Activated T-cell treated with anti-CD3 and anti-CD28 coated beads, Interleukin-2, amount 50 U/mL, for 48 hours (primary cell): ENCODE measurements at regions not wholly inside any gene's neighbourhood (a gene's known extent, or its start where the extent isn't known, plus 50 kb on each side); places are given as distances from the start of the nearest gene placed in this dataset.
A peak's percentile ranks its signal among the peaks of the same experiment; 100 is the strongest.

Experiments used
- DNase-seq, 2 experiments: peaks; one replicate each; pipeline ENCODE4 v3.0.0-alpha.2; 2020

- DNase-seq = no peak
Measured at GRCh38 chr5:73263001-73263710, 90.2 kb downstream of the TMEM174 start.

- no peak for DNase-seq
Measured at GRCh38 chr5:73256862-73257261, 83.9 kb downstream of the TMEM174 start.

GRCh38 chr5:73256462-73256861 is 83.5 kb downstream of the TMEM174 start:
- no peak for DNase-seq

DNA sequence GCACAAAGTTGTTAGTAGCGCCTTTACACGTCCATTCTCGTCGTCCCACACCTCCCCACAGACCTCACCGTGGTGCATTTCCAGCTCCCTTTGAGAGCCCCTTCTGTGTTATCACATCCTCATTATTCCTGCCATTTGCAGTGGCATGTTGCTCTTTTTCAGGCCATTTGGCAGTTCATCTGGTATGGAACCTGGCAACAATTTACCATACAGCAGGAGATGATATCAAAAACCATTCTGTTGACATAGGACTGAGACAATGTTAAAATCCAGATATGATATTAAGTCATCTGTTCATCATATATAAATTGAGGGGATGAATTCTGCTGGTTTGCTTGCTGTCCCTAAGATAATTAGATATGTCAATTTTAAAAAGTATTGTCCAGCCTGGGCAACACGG is 83.0 kb downstream of the TMEM174 start:
- no peak for DNase-seq

DNA sequence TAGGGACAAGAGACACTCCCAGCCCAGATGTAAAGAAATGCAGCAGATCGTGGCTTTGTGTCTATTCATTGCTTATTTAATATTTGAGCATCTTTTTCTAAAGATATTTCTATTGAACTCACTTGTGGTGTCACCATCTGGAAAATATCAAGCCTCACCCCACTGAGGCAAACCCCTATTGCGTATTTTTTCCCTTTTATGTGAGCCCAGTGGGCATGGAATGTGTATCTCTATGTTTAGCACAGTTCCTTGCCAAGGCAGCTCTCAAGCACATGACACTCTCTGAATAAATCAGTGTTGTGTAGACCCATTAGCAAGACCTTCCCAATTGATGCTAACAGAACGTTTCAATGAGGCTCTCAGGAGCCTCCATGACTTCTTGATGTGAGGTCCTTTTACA is 81.6 kb downstream of the TMEM174 start:
- DNase-seq = no peak

GRCh38 chr5:73253047-73253660 is 80.2 kb downstream of the TMEM174 start:
- no peak for DNase-seq

DNA sequence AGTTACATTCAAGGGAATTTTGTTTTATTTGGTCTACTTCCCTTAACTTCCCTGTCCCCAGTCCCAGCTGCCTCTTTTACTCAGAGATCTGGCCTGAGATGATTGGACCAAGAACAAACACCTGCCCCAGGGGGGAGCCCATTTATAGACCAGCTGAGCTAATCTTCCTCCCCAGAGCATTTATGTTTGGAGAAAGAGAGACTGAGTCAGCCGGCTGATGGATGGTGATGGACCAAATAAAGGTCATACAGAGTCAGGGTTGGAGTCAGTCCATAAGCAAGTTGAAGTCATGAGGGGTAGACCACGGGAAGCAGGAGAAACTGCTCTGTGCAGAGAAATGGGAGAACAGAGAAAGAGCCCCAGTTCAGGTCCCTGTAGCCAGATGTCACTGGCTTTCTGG is 77.7 kb downstream of the TMEM174 start:
- DNase-seq = no peak

- DNase-seq = no peak
Measured at GRCh38 chr5:73242735-73243134, 69.7 kb downstream of the TMEM174 start.

- no peak for DNase-seq
Measured at GRCh38 chr5:73238873-73239272, 65.9 kb downstream of the TMEM174 start.

- DNase-seq = no peak
Measured at GRCh38 chr5:73236541-73237128, 63.6 kb downstream of the TMEM174 start.

GRCh38 chr5:73234204-73234555 is 61.2 kb downstream of the TMEM174 start:
- DNase-seq = no peak

DNA sequence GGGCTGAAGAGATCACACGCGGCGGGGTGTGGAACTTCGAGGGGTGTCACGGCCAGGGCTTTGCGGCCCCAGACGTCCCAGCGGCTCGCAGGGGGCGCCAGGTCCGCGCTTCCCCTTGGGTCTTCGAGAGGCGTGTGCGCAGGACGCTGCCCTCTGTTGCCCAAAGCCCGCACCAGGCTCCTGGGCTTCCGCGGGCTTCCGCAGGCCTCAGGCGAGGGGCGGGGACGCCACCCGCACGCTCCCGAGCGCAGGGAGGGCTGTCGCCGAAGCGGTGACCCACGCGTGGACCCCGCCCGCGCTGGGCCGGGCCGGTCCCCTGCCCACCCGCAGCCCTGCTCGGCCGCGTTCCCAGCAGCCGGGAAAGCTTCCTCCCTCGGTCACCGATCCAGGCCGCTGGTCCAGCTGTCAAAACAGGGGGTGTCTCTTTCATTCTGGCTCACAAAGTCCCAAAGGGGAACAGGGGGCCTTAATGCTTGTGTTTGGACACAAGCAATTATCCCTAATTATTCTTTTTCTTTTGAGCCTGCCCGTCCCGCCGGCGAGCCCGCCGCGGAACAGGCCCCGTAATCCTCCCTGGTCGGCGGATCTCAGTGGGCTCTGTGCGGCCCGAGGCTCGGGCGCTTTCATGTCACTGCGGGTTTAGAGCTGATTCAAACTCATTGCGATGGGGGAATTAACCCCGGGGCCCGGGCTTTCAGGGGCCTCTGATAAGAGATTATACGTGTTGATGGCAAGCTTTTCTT is 60.6 kb downstream of the TMEM174 start:
- DNase-seq = peak; percentile 28 to 34

DNA sequence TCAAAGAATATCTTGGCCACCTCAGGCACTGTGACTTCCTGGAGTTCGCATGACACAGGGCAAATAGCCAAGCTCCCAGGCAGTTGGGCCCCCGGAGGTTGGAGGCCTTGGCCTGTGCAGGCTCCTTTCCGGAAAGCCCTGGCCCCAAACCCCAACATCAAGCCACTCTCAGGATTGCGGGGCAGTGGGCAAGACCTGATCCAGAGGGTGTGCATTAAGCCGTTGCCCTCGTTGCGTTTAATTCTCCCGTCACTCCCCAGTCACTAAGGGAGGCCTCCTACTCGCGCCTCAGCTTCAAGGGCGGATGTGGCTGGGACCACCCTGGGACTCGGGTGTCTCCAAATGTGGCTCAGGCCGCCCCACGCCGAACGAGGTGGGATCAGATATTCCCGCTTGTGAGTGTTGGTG is 60.1 kb downstream of the TMEM174 start:
- DNase-seq = peak; percentile 21 to 25

GRCh38 chr5:73232266-73233041 is 59.5 kb downstream of the TMEM174 start:
- peak; percentile 23 to 26 for DNase-seq

- DNase-seq = no peak
Measured at GRCh38 chr5:73231246-73231778, 58.3 kb downstream of the TMEM174 start.

DNA sequence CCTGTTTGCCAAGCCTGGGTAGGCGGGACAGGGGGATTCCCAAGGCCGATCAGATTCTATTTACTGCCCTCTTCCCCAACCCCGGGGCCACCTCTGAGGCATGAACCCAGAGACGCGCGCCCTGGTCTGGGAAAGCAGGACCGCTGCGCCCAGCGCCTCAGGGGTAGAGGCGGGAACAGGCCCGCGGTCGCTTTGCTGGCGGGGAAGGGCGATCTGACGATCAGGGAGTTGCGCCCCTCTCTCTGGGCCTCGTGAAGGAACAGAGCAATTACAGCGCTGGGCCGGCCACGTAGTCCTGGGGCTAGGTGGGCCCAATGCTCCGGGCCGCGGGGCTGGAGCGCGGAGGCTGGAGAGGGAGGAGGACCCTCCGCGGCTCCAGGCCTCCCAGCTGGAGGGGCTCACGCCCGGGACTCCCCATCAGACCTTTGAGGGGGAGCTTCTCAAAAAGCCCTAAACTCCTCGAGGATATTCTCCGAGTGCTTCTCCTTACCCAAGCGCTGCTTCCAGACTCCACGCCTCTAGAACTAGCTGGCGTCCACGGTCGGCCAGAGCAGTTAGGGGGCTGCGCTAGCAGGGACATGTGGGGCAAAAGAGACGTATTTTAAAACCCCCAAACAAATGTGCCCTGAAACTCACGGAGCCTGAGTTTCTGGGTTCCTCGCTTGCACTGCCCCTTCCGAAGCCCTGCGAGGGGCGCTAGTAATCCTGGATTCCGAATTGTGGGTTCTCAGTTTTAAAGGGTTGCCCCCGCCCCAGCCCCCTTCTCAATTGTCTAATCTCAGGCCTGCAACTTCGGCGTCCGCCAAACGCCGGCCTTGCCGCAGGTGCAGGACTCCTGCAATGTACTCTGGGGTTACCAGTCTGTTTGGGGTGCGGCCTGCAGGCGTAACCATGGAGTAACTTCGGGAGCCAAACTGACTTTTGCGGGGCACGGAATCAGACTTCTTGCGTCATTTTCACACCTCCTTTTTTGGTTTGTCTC is 57.6 kb downstream of the TMEM174 start:
- DNase-seq = no peak

- no peak for DNase-seq
Measured at GRCh38 chr5:73229271-73229670, 56.3 kb downstream of the TMEM174 start.

- no peak for DNase-seq
Measured at GRCh38 chr5:73228052-73228451, 55.1 kb downstream of the TMEM174 start.
